ENCODE measurements at regions not wholly inside any gene's neighbourhood (a gene's known extent, or its start where the extent isn't known, plus 50 kb on each side); places are given as distances from the start of the nearest gene placed in this dataset.

DNA sequence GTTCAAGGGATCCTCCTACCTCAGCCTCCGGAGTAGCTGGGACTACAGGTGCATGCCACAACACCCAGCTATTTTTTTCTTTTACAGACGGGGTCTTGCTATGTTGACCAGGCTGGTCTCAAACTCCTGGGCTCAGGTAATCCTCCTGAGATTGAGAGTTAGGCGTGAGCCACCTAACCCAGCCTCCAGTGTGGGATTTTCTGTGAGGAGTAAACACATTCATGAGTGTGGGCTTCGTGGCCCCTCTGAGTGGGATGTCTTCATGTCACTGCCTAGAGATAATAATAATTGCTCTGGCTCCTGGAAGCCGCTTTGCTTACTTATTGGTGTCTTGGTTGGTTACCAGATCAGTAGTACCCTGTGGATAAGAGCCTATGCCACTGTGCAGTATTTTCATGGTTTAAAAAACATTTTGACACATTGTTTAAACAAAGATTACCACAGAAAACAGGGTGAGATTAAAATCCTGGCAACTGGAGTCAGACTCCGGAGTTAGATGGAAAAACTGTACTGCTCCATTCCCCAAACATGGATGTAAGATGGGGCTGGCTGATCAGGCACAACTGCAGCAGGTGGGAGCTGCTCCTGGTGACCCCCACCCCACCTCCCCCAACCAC is 159.1 kb upstream of the RAB4A start:
- no peak for DNase-seq (ENCODE audit: low read depth)

GRCh38 chr1:229112832-229113548 is 157.9 kb upstream of the RAB4A start:
- DNase-seq (ENCODE audit: low read depth), result no peak

GRCh38 chr1:229114315-229114714 is 156.6 kb upstream of the RAB4A start:
- DNase-seq (ENCODE audit: low read depth), result no peak

DNA sequence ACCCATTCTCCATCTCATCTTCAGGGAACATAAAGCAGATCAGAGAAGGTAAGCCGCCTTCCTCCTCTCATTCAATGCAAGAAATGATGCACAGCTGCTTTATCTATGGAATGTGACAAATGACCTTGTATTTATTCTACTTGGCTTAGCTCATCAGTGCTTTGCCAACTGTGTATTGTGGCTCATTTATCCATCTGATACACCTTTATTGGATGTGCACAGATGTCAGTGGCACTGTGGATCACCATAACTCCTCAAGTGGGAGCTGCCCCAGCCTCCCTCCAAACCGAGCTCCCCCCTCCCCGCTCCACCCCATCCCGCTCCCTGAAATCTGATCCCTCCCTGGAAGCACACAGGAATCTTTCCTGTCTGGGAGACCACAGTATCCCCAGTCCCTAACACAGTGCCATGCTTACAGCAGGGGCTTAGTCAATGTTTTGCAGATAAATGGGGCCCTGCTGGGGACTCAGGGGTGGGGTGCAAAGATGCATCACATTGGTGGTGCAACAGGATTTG is 156.0 kb upstream of the RAB4A start:
- DNase-seq (ENCODE audit: low read depth), result no peak

DNA sequence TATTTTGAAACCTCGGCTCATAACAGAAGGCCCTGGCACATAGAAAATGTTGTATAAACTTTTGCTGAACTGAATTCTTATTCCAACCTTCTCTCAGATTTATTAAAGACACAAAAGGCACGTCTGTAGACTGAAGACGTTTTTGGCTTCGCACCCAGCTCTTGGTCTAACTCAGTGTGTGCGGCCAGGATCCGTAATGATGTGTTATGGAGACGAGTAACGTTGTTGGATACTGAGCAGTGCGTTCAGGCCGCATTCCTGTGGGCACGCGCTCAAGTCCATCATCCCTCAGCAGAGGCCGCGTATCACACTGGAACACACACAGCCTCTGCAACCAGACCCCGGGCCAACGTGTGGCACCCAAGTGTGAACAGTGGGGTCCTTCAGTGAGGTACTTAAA is 154.8 kb upstream of the RAB4A start:
- no peak for DNase-seq (ENCODE audit: low read depth)

GRCh38 chr1:229117664-229118300 is 153.1 kb upstream of the RAB4A start:
- no peak for DNase-seq (ENCODE audit: low read depth)

GRCh38 chr1:229118477-229119061 is 152.3 kb upstream of the RAB4A start:
- no peak for DNase-seq (ENCODE audit: low read depth)

DNA sequence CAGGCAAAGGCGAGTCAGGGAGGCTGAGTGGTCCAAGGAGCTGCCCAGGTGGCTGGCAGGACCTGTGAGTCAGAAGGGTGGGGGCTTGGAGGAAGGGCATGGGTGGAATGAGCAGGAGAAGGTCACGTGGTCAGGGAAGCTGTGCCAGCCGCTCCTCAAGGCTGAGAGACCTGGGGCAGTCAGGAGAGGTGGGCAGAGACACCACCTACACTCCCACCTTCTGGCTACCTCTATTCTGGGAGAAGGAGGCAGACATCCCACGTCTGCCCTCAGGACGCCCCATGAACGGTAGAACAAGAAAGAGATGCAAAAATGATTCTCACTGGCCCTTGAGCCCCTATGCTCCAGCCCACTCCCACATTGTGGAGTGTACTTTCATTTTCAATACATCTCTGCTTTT is 151.8 kb upstream of the RAB4A start:
- DNase-seq (ENCODE audit: low read depth), result no peak

- DNase-seq (ENCODE audit: low read depth), result no peak
These were observed 151.0 kb upstream of the RAB4A start for GRCh38 chr1:229119876-229120275.

DNA sequence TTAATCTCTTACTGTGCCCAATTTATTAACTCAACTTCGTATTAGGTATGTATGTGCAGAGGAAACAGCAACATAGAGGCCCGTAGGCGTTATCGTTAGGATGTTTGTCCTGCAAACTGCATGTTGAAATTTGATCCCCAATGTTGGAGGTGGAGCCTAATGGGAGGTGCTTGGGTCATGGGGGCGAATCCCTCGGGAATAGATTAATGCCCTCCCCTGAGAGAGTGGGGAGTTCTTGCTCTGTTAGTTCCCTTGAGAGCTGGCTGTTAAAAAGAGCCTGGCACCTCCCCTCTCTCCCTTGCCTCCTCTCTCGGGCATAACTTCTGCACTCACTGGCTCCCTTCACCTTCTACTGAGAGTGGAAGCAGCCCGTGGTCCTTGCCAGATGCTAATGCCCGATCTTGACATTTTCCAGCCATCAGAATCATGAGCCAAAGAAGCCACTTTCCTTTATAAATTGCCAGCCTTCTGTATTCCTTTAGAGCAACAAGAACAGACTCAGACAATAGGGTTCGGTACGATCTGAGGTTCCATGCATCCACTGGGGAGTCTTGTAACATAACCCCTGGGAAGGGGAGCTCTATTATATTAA is 149.0 kb upstream of the RAB4A start:
- DNase-seq (ENCODE audit: low read depth), result no peak

GRCh38 chr1:229122606-229123005 is 148.3 kb upstream of the RAB4A start:
- DNase-seq (ENCODE audit: low read depth), result no peak

GRCh38 chr1:229124116-229124515 is 146.8 kb upstream of the RAB4A start:
- no peak for DNase-seq (ENCODE audit: low read depth)

DNA sequence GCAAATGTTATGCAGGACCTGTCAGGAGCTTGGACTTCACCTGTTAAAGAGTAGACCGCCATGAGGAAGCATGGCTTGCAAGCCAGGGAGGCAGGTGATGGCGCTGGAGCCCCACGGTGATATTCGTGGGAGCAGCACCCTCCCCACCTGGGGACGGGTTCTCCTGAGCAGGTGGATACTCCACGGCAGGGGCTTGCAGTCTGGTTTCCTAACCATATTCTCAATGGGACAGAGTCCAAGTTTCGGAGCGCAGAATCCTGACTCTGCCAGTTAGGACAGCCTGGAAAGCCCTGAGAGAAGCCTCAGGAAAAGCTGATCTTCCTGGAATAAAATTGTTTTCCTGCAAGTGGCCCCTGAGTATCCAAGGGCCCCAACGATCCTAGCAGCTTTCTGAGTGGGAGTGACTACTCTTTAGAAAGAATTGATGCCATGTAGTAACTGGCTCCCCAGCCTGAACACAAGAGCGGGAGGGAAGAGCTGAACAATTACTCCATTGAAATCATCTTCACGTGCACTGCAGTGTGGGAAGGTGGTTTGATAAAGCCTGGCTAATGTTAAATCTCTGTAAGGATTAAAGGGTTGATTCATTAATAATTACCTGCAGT is 146.3 kb upstream of the RAB4A start:
- no peak for DNase-seq (ENCODE audit: low read depth)

DNA sequence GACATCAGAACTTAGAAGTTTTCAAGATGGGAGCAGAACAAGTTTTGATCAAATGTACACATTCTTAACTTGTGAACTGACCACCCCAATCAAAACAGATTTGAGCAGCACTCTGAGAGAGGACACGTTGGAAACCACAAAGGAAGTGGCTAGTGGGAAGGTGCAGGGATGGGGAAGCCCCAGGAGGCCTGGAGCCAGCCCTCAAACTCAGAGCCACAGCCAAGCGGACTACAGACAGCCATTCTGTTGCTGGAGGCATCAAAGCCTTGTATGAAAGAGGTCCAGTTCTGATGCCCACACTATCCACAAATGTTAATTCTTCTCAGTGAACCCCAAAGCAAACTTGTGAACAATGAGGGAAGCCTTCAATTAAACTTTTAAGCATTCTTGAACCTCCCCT is 143.6 kb upstream of the RAB4A start:
- no peak for DNase-seq (ENCODE audit: low read depth)

DNA sequence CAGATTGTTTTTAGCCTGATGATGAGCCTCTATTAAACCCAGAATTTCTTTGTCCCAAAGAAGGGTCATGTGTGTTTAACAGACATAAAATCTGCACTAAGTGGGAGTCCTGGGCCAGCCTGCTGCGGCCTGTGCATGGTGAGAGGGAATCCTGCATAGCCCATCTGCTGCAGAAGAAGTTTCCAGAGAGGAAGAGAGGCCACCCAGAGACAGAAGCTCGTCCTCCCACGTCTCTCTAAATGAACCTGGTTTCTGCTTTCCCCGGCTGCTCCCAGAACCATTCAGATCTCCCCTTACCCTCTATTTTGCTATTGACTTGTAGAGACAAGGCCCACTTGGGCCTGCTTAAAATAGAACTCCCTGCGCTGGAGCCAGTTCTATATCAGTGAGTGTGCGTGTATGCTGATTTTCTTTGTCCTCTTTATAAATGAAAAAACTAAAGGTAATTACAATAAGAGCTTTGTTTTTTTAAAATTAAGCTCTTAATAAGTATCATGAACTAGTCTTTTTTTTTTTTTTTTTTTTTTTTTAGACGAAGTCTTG is 142.8 kb upstream of the RAB4A start:
- no peak for DNase-seq (ENCODE audit: low read depth)

- no peak for DNase-seq (ENCODE audit: low read depth)
These were observed 141.4 kb upstream of the RAB4A start for GRCh38 chr1:229129301-229130027.

DNA sequence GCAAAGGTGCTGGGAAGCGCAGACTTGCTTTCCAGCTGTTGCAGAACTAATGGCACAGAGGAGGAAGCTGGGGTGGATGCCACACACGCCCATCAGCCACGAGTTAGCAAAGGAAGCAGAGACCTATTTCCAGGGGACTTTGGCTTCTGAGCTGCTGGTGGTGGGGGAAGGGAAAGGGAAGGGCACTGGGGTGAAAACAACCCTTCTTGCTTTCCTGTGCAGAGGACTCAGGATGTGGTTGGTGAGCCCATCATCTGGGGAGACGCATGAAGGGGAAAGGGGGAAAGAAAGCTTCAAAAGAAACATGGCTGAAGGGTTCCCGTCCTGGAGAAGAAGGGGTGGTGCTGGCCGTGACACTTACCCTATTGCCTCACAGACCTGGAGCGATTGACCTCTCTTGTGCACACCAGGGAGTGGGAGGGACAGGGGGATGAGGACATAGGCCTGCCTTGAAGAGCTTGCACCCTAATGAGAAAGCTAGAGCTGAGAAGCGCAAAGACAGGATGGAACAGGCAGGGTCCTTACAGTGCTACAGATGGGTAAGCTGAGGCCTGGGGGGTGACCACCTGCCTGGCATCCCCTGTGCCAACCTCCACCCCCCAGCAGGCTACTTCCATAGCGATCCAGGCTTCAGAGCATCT is 140.8 kb upstream of the RAB4A start:
- no peak for DNase-seq (ENCODE audit: low read depth)

DNA sequence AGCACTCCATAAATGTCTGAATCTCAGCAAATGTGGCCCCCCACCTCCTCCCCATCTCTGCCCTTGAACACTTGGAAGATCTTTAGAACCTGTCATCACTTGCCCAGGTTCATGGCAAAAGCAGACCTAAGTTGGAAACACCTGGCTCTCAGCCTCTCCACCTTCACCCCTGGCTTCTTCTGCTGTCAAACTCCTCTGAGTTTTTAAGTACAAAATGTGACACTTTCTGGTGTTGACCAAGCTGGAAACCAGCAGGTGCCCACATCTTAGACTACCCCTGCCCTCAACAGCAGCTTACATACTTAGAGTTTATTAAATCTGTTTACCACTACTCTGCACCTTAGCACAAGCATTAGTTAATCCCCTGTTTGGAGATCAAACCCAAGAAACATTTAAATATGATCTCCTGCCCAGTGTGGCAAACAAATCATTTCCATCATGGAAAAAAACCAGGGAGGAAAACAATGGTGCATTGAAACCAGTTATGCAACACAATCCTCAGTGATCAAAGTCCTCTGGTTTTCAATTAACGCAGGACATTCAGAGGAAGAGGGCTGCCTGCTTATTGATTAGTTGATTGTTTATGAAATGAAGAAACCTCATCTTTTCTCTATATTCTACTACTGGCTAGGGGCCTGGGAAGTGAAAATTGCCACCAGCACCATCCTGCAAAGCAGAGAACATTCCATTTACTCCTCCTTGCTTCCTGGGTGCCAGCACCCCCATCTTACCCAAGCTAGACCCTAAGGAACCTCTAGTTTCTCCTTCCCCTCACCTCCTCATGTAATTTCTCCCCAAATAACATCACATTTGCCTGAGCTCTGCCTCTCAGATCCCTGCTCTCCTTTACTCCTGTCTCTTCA is 139.4 kb upstream of the RAB4A start:
- DNase-seq (ENCODE audit: low read depth), result no peak

- no peak for DNase-seq (ENCODE audit: low read depth)
These were observed 138.8 kb upstream of the RAB4A start for GRCh38 chr1:229132106-229132443.

DNA sequence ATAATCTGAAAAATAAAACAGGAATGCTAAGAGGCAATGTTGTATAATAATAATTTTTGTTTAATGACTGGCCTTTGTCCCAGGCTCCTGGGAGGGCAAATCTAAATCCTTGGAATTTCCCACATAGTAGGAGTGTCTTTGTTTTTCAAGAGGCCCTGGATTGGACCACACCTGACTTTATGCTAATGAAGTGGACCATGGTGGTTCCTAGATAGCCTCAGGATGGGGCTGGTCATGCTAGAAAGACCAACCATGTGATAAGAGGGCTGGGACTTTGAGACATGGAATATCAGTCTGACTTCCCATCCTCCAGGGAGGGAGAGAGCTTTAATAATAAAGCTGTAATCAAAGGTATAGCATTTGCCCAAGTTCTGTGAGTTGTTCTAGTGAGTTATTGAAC is 138.2 kb upstream of the RAB4A start:
- no peak for DNase-seq (ENCODE audit: low read depth)
